Panc1 (cell line): ENCODE measurements at regions not wholly inside any gene's neighbourhood (a gene's known extent, or its start where the extent isn't known, plus 50 kb on each side); places are given as distances from the start of the nearest gene placed in this dataset.

ENCODE experiments used
- POLR2AphosphoS5 ChIP-seq: IDR thresholded peaks from 2 replicates; pipeline ENCODE4 v1.6.1; 2012; ENCODE audit warnings: mild to moderate bottlenecking, low read depth, low read length, moderate library complexity
- TCF7L2 ChIP-seq: IDR thresholded peaks from 2 replicates; pipeline ENCODE4 v1.6.1; 2011; ENCODE audit warnings: mild to moderate bottlenecking, low read depth, low read length, inconsistent platforms
- TF ChIP-seq, protein P1 (sequence below): fragments of 450-650 bp; IDR thresholded peaks from 2 replicates; pipeline ENCODE4 v1.5.1; 2017; ENCODE audit warnings: mild to moderate bottlenecking

DNA sequence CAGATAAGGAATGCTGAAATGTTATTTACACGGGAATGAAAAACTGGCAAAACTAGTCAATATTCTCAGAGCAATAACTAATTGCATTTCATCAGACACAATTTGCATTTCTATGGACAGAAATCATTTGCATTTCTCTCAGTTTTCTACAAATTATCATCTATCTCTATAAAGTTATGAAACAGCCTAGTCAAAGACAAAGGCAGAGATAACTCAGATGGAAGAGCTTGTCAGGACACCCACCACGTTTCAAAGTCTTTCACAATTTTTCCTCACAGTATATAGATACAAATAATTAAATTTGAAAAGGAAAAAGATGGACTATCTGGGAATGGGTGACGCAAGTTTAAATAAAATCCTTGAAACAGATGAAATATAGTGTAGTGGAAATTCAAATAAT, 230.8 kb downstream of the GASK1B start:
- TF ChIP-seq, protein P1, sequence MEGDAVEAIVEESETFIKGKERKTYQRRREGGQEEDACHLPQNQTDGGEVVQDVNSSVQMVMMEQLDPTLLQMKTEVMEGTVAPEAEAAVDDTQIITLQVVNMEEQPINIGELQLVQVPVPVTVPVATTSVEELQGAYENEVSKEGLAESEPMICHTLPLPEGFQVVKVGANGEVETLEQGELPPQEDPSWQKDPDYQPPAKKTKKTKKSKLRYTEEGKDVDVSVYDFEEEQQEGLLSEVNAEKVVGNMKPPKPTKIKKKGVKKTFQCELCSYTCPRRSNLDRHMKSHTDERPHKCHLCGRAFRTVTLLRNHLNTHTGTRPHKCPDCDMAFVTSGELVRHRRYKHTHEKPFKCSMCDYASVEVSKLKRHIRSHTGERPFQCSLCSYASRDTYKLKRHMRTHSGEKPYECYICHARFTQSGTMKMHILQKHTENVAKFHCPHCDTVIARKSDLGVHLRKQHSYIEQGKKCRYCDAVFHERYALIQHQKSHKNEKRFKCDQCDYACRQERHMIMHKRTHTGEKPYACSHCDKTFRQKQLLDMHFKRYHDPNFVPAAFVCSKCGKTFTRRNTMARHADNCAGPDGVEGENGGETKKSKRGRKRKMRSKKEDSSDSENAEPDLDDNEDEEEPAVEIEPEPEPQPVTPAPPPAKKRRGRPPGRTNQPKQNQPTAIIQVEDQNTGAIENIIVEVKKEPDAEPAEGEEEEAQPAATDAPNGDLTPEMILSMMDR: no peak
- no peak for TF ChIP-seq POLR2AphosphoS5
- no peak for TF ChIP-seq TCF7L2
